Upper lobe of left lung (tissue), 6 donors: ENCODE measurements at regions not wholly inside any gene's neighbourhood (a gene's known extent, or its start where the extent isn't known, plus 50 kb on each side); places are given as distances from the start of the nearest gene placed in this dataset.

Experiments
- ATAC-seq, 2 donors: fragments of 200-7000 bp; cut with Tn5 transposase; one replicate each; pipeline ENCODE4 v1.9.1; 2022; ENCODE audit warnings: mild to moderate bottlenecking in 2 of 2, moderate library complexity in 2 of 2; ENCODE audit not compliant: low FRiP score in 2 of 2
- DNase-seq, 2 donors: peaks; one replicate each; pipeline ENCODE4 v3.0.0-alpha.2; 2019 to 2020
- H3K27ac ChIP-seq, 4 donors: fragments of 200-600 bp; sonication (generic); one replicate each; pipeline ENCODE4 v1.5.1; 2016 to 2019
- H3K27me3 ChIP-seq, 4 donors: fragments of 200-600 bp; sonication (generic); one replicate each; pipeline ENCODE4 v1.5.1; 2017 to 2019
- H3K36me3 ChIP-seq, 4 donors: fragments of 200-600 bp; sonication (generic); one replicate each; pipeline ENCODE4 v1.5.1; 2016 to 2019
- H3K4me1 ChIP-seq, 4 donors: fragments of 200-600 bp; sonication (generic); one replicate each; pipeline ENCODE4 v1.5.1; 2018 to 2019
- H3K4me3 ChIP-seq, 4 donors: fragments of 200-600 bp; sonication (generic); one replicate each; pipeline ENCODE4 v1.5.1; 2017 to 2019; ENCODE audit warnings: mild to moderate bottlenecking in 2 of 4, moderate library complexity in 1 of 4
- H3K9me3 ChIP-seq, 4 donors: fragments of 200-600 bp; sonication (generic); one replicate each; pipeline ENCODE4 v1.5.1; 2018 to 2019
- CTCF ChIP-seq, 6 experiments: fragments of 450-650 bp in 4 of 6; fragments of 200-600 bp in 2 of 6; sonication (generic) in 2 of 6; IDR thresholded peaks; one replicate each; pipeline ENCODE4 v1.5.1; 2016 to 2019; ENCODE audit warnings: antibody characterized with exemption in 6 of 6
- EP300 ChIP-seq, 4 donors: sonication (generic); formaldehyde crosslinking; IDR thresholded peaks; one replicate each; pipeline ENCODE4 v1.5.1; 2017; ENCODE audit warnings: antibody characterized with exemption in 4 of 4, control low read depth in 2 of 4
- POLR2A ChIP-seq, 4 donors: fragments of 450-650 bp; IDR thresholded peaks; one replicate each; pipeline ENCODE4 v1.5.1; 2016 to 2017; ENCODE audit warnings: antibody characterized with exemption in 4 of 4, mild to moderate bottlenecking in 2 of 4
- POLR2AphosphoS5 ChIP-seq, 2 donors: sonication (generic); formaldehyde crosslinking; IDR thresholded peaks; one replicate each; pipeline ENCODE4 v1.5.1; 2017; ENCODE audit warnings: antibody characterized with exemption in 2 of 2
- WGBS, 2 donors: methylation state at CpG; one replicate each; pipeline ENCODE4 v1.1.5; 2017 to 2018; 5-methylcytosine and 5-hydroxymethylcytosine counted together
- donor health status: DM: no; HTN: no; CAD: no; lungs with moderate emphysema.
- donor health status: DM: no; HTN: yes; CAD: no; lungs with severe emphysema.

GRCh38 chr20:39893003-39893685, 795.9 kb downstream of the MAFB start:
- ATAC-seq: peak in 1 of 2 donors; percentile 81
- no peaks in the 10 kb centered on the region for H3K9me3 ChIP-seq
- H3K36me3 ChIP-seq: no peaks in the 10 kb centered on the region
- H3K4me3 ChIP-seq: no peak overlapping the region
- H3K4me1 ChIP-seq: no peaks in the 10 kb centered on the region
- H3K27ac ChIP-seq: no peak overlapping the region
- WGBS, 2 donors: 58 to 73% methylated on average over 1 of the region's 1 CpG
- H3K27me3 ChIP-seq: no peaks in the 10 kb centered on the region
- TF ChIP-seq EP300 (IDR thresholded peaks at IDR 0.05): no peak
- no peak for TF ChIP-seq POLR2A (IDR thresholded peaks at IDR 0.05)
- TF ChIP-seq POLR2AphosphoS5 (IDR thresholded peaks at IDR 0.05): no peak
- no peak for TF ChIP-seq CTCF (IDR thresholded peaks at IDR 0.05)
- DNase-seq: no peak

- Histone ChIP-seq H3K27me3 (no peaks in the 10 kb centered on the region), H3K27ac (no peak overlapping the region), H3K4me3 (no peak overlapping the region), H3K36me3 (no peaks in the 10 kb centered on the region), H3K9me3 (no peaks in the 10 kb centered on the region), H3K4me1 (no peaks in the 10 kb centered on the region)
- WGBS, 2 donors: 95 to 100% methylated on average over 1 of the region's 1 CpG
- no peak for DNase-seq
- ATAC-seq: no peak
- TF ChIP-seq EP300 (IDR thresholded peaks at IDR 0.05) (no peak), POLR2A (IDR thresholded peaks at IDR 0.05) (no peak), POLR2AphosphoS5 (IDR thresholded peaks at IDR 0.05) (no peak), CTCF (IDR thresholded peaks at IDR 0.05) (no peak)
Observed at GRCh38 chr20:39890697-39891096, 798.3 kb downstream of the MAFB start.

- H3K9me3 ChIP-seq: no peaks in the 10 kb centered on the region
- DNase-seq (no peak), ATAC-seq (no peak)
- H3K27me3 ChIP-seq: no peaks in the 10 kb centered on the region
- H3K36me3 ChIP-seq: no peaks in the 10 kb centered on the region
- WGBS, 2 donors: 58 to 82% methylated on average over 2 of the region's 2 CpGs
- H3K4me1 ChIP-seq: no peaks in the 10 kb centered on the region
- TF ChIP-seq CTCF (IDR thresholded peaks at IDR 0.05) (no peak), EP300 (IDR thresholded peaks at IDR 0.05) (no peak), POLR2A (IDR thresholded peaks at IDR 0.05) (no peak), POLR2AphosphoS5 (IDR thresholded peaks at IDR 0.05) (no peak)
- H3K4me3 ChIP-seq: no peak overlapping the region
- no peak overlapping the region for H3K27ac ChIP-seq
Observed at GRCh38 chr20:39888310-39888709, 800.7 kb downstream of the MAFB start.

GRCh38 chr20:39886650-39887190, 802.3 kb downstream of the MAFB start:
- H3K4me1 ChIP-seq: no peaks in the 10 kb centered on the region
- no peak overlapping the region for H3K4me3 ChIP-seq
- H3K36me3 ChIP-seq: no peaks in the 10 kb centered on the region
- 60 to 61% methylated on average over 3 of the region's 3 CpGs for WGBS, 2 donors
- no peaks in the 10 kb centered on the region for H3K27me3 ChIP-seq
- DNase-seq (peak in 1 of 2 donors; percentile 31), ATAC-seq (peak; percentile 61 to 83)
- H3K9me3 ChIP-seq: no peaks in the 10 kb centered on the region
- TF ChIP-seq POLR2AphosphoS5 (IDR thresholded peaks at IDR 0.05) (no peak), POLR2A (IDR thresholded peaks at IDR 0.05) (no peak), EP300 (IDR thresholded peaks at IDR 0.05) (no peak), CTCF (IDR thresholded peaks at IDR 0.05) (no peak)
- peak overlapping the region in 1 of 4 donors; percentile 23 for H3K27ac ChIP-seq
